ENCODE measurements at regions not wholly inside any gene's neighbourhood (a gene's known extent, or its start where the extent isn't known, plus 50 kb on each side); places are given as distances from the start of the nearest gene placed in this dataset.

- no peak overlapping the region for H3K4me3 ChIP-seq
- WGBS = 58% methylated on average over 10 of the region's 10 CpGs
- intact Hi-C loops (cut with DNase I) = no loop called here
- no peaks in the 10 kb centered on the region for H3K4me1 ChIP-seq (replicated peaks)
- no peaks in the 10 kb centered on the region for H3K36me3 ChIP-seq
- TF ChIP-seq POLR2AphosphoS5 (IDR thresholded peaks at IDR 0.05) = no peak
- TF ChIP-seq CTCF (IDR thresholded peaks at IDR 0.05) = no peak
- TF ChIP-seq POLR2A (IDR thresholded peaks at IDR 0.05) = no peak
- H3K27me3 ChIP-seq (replicated peaks; ENCODE audit: insufficient read depth) = no peaks in the 10 kb centered on the region
- no peak for DNase-seq (ENCODE audit: low spot score)
- H3K9me3 ChIP-seq = no peaks in the 10 kb centered on the region
- H3K27ac ChIP-seq = no peak overlapping the region
These were observed 293.5 kb downstream of the LRFN2 start for GRCh38 chr6:40293460-40294185.

- intact Hi-C loops (cut with DNase I) = no loop called here
- WGBS = 91% methylated on average over 1 of the region's 1 CpG
These were observed 294.1 kb downstream of the LRFN2 start for GRCh38 chr6:40293060-40293459.

GRCh38 chr6:40290816-40291215 lies 296.3 kb downstream of the LRFN2 start:
- intact Hi-C loops (cut with DNase I) = no loop called here
- Histone ChIP-seq H3K4me3 (no peak overlapping the region), H3K27me3 (replicated peaks; ENCODE audit: insufficient read depth) (no peaks in the 10 kb centered on the region), H3K27ac (no peak overlapping the region), H3K9me3 (no peaks in the 10 kb centered on the region), H3K36me3 (no peaks in the 10 kb centered on the region), H3K4me1 (replicated peaks) (no peaks in the 10 kb centered on the region)
- WGBS = 13% methylated on average over 2 of the region's 2 CpGs
- DNase-seq (ENCODE audit: low spot score) = no peak
- TF ChIP-seq POLR2AphosphoS5 (IDR thresholded peaks at IDR 0.05) = no peak
- TF ChIP-seq POLR2A (IDR thresholded peaks at IDR 0.05) = no peak
- no peak for TF ChIP-seq CTCF (IDR thresholded peaks at IDR 0.05)

More at GRCh38 chr6:40293060-40293459, 294.1 kb downstream of the LRFN2 start:
- Histone ChIP-seq H3K4me1 (replicated peaks) (no peaks in the 10 kb centered on the region), H3K4me3 (no peak overlapping the region), H3K9me3 (no peaks in the 10 kb centered on the region), H3K27ac (no peak overlapping the region), H3K27me3 (replicated peaks; ENCODE audit: insufficient read depth) (no peaks in the 10 kb centered on the region), H3K36me3 (no peaks in the 10 kb centered on the region)
- DNase-seq (ENCODE audit: low spot score) = no peak
- TF ChIP-seq CTCF (IDR thresholded peaks at IDR 0.05) (no peak), POLR2A (IDR thresholded peaks at IDR 0.05) (no peak), POLR2AphosphoS5 (IDR thresholded peaks at IDR 0.05) (no peak)

GRCh38 chr6:40288919-40289318 lies 298.2 kb downstream of the LRFN2 start:
- Histone ChIP-seq H3K36me3 (no peaks in the 10 kb centered on the region), H3K27ac (no peak overlapping the region), H3K27me3 (replicated peaks; ENCODE audit: insufficient read depth) (no peaks in the 10 kb centered on the region), H3K4me1 (replicated peaks) (no peaks in the 10 kb centered on the region), H3K9me3 (no peaks in the 10 kb centered on the region), H3K4me3 (no peak overlapping the region)
- intact Hi-C loops (cut with DNase I) = no loop called here
- DNase-seq (ENCODE audit: low spot score) = no peak
- WGBS = 82% methylated on average over 2 of the region's 2 CpGs
- no peak for TF ChIP-seq CTCF (IDR thresholded peaks at IDR 0.05)
- no peak for TF ChIP-seq POLR2A (IDR thresholded peaks at IDR 0.05)
- no peak for TF ChIP-seq POLR2AphosphoS5 (IDR thresholded peaks at IDR 0.05)

- intact Hi-C loops (cut with DNase I) = no loop called here
- Histone ChIP-seq H3K27me3 (replicated peaks; ENCODE audit: insufficient read depth) (no peaks in the 10 kb centered on the region), H3K4me3 (no peak overlapping the region), H3K4me1 (replicated peaks) (no peaks in the 10 kb centered on the region), H3K36me3 (no peaks in the 10 kb centered on the region), H3K9me3 (no peaks in the 10 kb centered on the region), H3K27ac (no peak overlapping the region)
- TF ChIP-seq POLR2A (IDR thresholded peaks at IDR 0.05) = no peak
- no peak for DNase-seq (ENCODE audit: low spot score)
- 83% methylated on average over 5 of the region's 5 CpGs for WGBS
These were observed 299.8 kb downstream of the LRFN2 start for GRCh38 chr6:40287296-40287850.
